HL-60 (cell line): ENCODE measurements at regions not wholly inside any gene's neighbourhood (a gene's known extent, or its start where the extent isn't known, plus 50 kb on each side); places are given as distances from the start of the nearest gene placed in this dataset.

Experiments used
- POLR2AphosphoS5 ChIP-seq: IDR thresholded peaks from 2 replicates; pipeline ENCODE4 v1.6.1; 2012; ENCODE audit warnings: low read depth
- TF ChIP-seq, protein P1 (sequence below): IDR thresholded peaks from one replicate; pipeline ENCODE4 v1.5.1; 2011; ENCODE audit warnings: low read length, control low read depth, inconsistent platforms; ENCODE audit not compliant: insufficient read depth

DNA sequence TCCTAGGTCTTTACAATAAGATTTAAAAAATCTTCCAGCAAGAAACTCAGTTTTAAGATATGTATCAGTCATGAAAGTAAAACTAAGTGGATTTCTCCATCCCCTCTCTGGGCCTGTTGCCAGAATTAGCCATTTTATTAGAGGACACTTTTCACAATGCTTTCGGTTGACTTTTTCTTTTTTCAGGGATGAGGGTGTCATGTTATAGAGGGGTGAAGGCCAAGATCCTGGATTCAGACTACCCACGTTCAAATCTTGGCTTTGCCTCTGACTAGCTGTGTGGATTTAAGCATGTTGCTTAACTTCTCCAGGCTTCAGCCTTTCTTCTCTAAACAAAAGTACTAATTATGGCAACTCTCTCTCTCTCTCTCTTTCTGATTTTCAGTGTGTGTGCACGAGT lies 111.7 kb upstream of the COX10 start:
- TF ChIP-seq, protein P1, sequence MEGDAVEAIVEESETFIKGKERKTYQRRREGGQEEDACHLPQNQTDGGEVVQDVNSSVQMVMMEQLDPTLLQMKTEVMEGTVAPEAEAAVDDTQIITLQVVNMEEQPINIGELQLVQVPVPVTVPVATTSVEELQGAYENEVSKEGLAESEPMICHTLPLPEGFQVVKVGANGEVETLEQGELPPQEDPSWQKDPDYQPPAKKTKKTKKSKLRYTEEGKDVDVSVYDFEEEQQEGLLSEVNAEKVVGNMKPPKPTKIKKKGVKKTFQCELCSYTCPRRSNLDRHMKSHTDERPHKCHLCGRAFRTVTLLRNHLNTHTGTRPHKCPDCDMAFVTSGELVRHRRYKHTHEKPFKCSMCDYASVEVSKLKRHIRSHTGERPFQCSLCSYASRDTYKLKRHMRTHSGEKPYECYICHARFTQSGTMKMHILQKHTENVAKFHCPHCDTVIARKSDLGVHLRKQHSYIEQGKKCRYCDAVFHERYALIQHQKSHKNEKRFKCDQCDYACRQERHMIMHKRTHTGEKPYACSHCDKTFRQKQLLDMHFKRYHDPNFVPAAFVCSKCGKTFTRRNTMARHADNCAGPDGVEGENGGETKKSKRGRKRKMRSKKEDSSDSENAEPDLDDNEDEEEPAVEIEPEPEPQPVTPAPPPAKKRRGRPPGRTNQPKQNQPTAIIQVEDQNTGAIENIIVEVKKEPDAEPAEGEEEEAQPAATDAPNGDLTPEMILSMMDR, result no peak
- no peak for TF ChIP-seq POLR2AphosphoS5
